WTC11 (cell line): ENCODE measurements at regions not wholly inside any gene's neighbourhood (a gene's known extent, or its start where the extent isn't known, plus 50 kb on each side); places are given as distances from the start of the nearest gene placed in this dataset.

Experiments
- ATAC-seq: fragments of 200-7000 bp; cut with Tn5 transposase; 2 replicates; pipeline ENCODE4 v1.10.0; 2021; ENCODE audit warnings: mild to moderate bottlenecking, moderate library complexity
- CTCF ChIA-PET: fragments of 300-600 bp; sonication (Branson Sonifier 250); formaldehyde crosslinking; loops from one replicate; lab custom pipeline; 2021; ENCODE audit warnings: antibody characterized with exemption; lab: Charles Lee
- POLR2A ChIA-PET: fragments of 350-600 bp; sonication (Branson Sonifier 250); formaldehyde crosslinking; loops from one replicate; lab custom pipeline; 2021; ENCODE audit warnings: antibody characterized with exemption; lab: Charles Lee
- DNase-seq: peaks from one replicate; pipeline ENCODE4 v3.0.0; 2021; ENCODE audit warnings: low spot score
- H3K27ac Mint-ChIP-seq: 2 replicates; pipeline ENCODE4 v1.8.0; 2021; ENCODE audit warnings: mixed read lengths
- H3K27me3 Mint-ChIP-seq: 2 replicates; pipeline ENCODE4 v1.8.0; 2021; ENCODE audit warnings: low read depth, mild to moderate bottlenecking, moderate library complexity, mixed read lengths
- H3K36me3 Mint-ChIP-seq: 2 replicates; pipeline ENCODE4 v1.8.0; 2021; ENCODE audit warnings: mixed read lengths
- H3K4me1 Mint-ChIP-seq: 2 replicates; pipeline ENCODE4 v1.8.0; 2022; ENCODE audit warnings: mixed read lengths
- H3K4me3 Mint-ChIP-seq: 2 replicates; pipeline ENCODE4 v1.8.0; 2021; ENCODE audit warnings: mild to moderate bottlenecking, moderate library complexity, mixed read lengths
- H3K9me3 Mint-ChIP-seq: 2 replicates; pipeline ENCODE4 v1.8.0; 2021; ENCODE audit warnings: mixed read lengths
- ATF2 ChIP-seq: sonication (generic); formaldehyde crosslinking; IDR thresholded peaks from 2 replicates; pipeline ENCODE4 v1.8.1; 2022; ENCODE audit warnings: low read depth, missing genetic modification reagents, borderline replicate concordance
- E2F1 ChIP-seq: sonication (generic); formaldehyde crosslinking; IDR thresholded peaks from 2 replicates; pipeline ENCODE4 v1.8.0; 2022; ENCODE audit warnings: mild to moderate bottlenecking, missing genetic modification reagents
- E2F4 ChIP-seq: sonication (generic); formaldehyde crosslinking; IDR thresholded peaks from 2 replicates; pipeline ENCODE4 v1.8.1; 2022; ENCODE audit warnings: low read depth, mild to moderate bottlenecking, moderate library complexity, missing genetic modification reagents, borderline replicate concordance
- E2F5 ChIP-seq: sonication (generic); formaldehyde crosslinking; IDR thresholded peaks from 2 replicates; pipeline ENCODE4 v1.8.1; 2022; ENCODE audit warnings: mild to moderate bottlenecking, moderate library complexity, missing genetic modification reagents
- KAT7 ChIP-seq: sonication (generic); formaldehyde crosslinking; IDR thresholded peaks from 2 replicates; pipeline ENCODE4 v1.8.1; 2023; ENCODE audit warnings: missing genetic modification reagents, mild to moderate bottlenecking, borderline replicate concordance
- MYBL2 ChIP-seq: sonication (generic); formaldehyde crosslinking; IDR thresholded peaks from 2 replicates; pipeline ENCODE4 v1.8.1; 2023; ENCODE audit warnings: mild to moderate bottlenecking, moderate library complexity, missing genetic modification reagents
- NFYB ChIP-seq: sonication (generic); formaldehyde crosslinking; conservative IDR thresholded peaks from 2 replicates; pipeline ENCODE4 v1.8.0; 2022; ENCODE audit warnings: low read depth, missing genetic modification reagents
- NR3C1 ChIP-seq: sonication (generic); formaldehyde crosslinking; conservative IDR thresholded peaks from 2 replicates; pipeline ENCODE4 v1.8.1; 2023; ENCODE audit warnings: low read depth, mild to moderate bottlenecking, missing genetic modification reagents
- OVOL2 ChIP-seq: fragments of 250-450 bp; sonication (Bioruptor Pico); IDR thresholded peaks from 2 replicates; pipeline ENCODE4 v1.9.0; 2021; ENCODE audit warnings: mild to moderate bottlenecking, borderline replicate concordance
- SMAD4 ChIP-seq: sonication (generic); formaldehyde crosslinking; IDR thresholded peaks from 2 replicates; pipeline ENCODE4 v1.8.0; 2022; ENCODE audit warnings: mild to moderate bottlenecking, missing genetic modification reagents
- SOX15 ChIP-seq: fragments of 250-450 bp; sonication (Bioruptor Pico); IDR thresholded peaks from 2 replicates; pipeline ENCODE4 v1.9.0; 2021; ENCODE audit warnings: mild to moderate bottlenecking
- STAT6 ChIP-seq: sonication (generic); formaldehyde crosslinking; conservative IDR thresholded peaks from 2 replicates; pipeline ENCODE4 v1.8.1; 2023; ENCODE audit warnings: mild to moderate bottlenecking, low read depth, missing genetic modification reagents, moderate library complexity
- TCF7 ChIP-seq: sonication (generic); formaldehyde crosslinking; IDR thresholded peaks from 2 replicates; pipeline ENCODE4 v1.8.0; 2022; ENCODE audit warnings: mild to moderate bottlenecking, low read depth, missing genetic modification reagents, moderate library complexity
- TEAD4 ChIP-seq: sonication (generic); formaldehyde crosslinking; IDR thresholded peaks from 2 replicates; pipeline ENCODE4 v1.8.0; 2022; ENCODE audit warnings: mild to moderate bottlenecking, missing genetic modification reagents
- TP53 ChIP-seq: sonication (generic); formaldehyde crosslinking; IDR thresholded peaks from 2 replicates; pipeline ENCODE4 v1.8.1; 2023; ENCODE audit warnings: mild to moderate bottlenecking, missing genetic modification reagents
- USF2 ChIP-seq: sonication (generic); formaldehyde crosslinking; IDR thresholded peaks from 2 replicates; pipeline ENCODE4 v1.8.1; 2023; ENCODE audit warnings: mild to moderate bottlenecking, missing genetic modification reagents, moderate library complexity
- ZBTB21 ChIP-seq: sonication (generic); formaldehyde crosslinking; IDR thresholded peaks from 2 replicates; pipeline ENCODE4 v1.8.1; 2023; ENCODE audit warnings: mild to moderate bottlenecking, missing genetic modification reagents, borderline replicate concordance
- ZNF232 ChIP-seq: sonication (generic); formaldehyde crosslinking; IDR thresholded peaks from 2 replicates; pipeline ENCODE4 v1.8.0; 2022; ENCODE audit warnings: mild to moderate bottlenecking, missing genetic modification reagents
- ZNF263 ChIP-seq: sonication (generic); formaldehyde crosslinking; IDR thresholded peaks from 2 replicates; pipeline ENCODE4 v1.8.1; 2022; ENCODE audit warnings: low read depth, mild to moderate bottlenecking, moderate library complexity, missing genetic modification reagents
- ZNF671 ChIP-seq: fragments of 250-450 bp; sonication (Bioruptor Pico); IDR thresholded peaks from 2 replicates; pipeline ENCODE4 v1.8.0; 2021; ENCODE audit warnings: mild to moderate bottlenecking

- Mint-ChIP-seq H3K27ac (no peak overlapping the region), H3K4me1 (peaks cover 8% of the 10 kb centered on the region), H3K9me3 (no peaks in the 10 kb centered on the region), H3K36me3 (no peaks in the 10 kb centered on the region), H3K27me3 (no peaks in the 10 kb centered on the region), H3K4me3 (no peak overlapping the region)
- POLR2A ChIA-PET: interaction anchor here (0.5 kb wide), 1 partner anchor 111 kb away, joined by 3 read pairs; no protein-coding TSS in a partner anchor
- ATAC-seq (no peak), DNase-seq (no peak)
- CTCF ChIA-PET: no interaction called here
- no peak for TF ChIP-seq NR3C1 (CRISPR knock-in tag)
- TF ChIP-seq E2F1: no peak
These were observed 384.5 kb upstream of the DCN start for GRCh38 chr12:91567100-91567485.

GRCh38 chr12:91566328-91567099 lies 383.9 kb upstream of the DCN start:
- no peaks in the 10 kb centered on the region for H3K27me3 Mint-ChIP-seq
- no peaks in the 10 kb centered on the region for H3K36me3 Mint-ChIP-seq
- TF ChIP-seq NFYB (CRISPR knock-in tag) (no peak), E2F5 (CRISPR knock-in tag) (no peak), USF2 (CRISPR knock-in tag) (no peak), TCF7 (CRISPR knock-in tag) (no peak), OVOL2 (no peak), TEAD4 (CRISPR knock-in tag) (no peak), ATF2 (no peak), STAT6 (CRISPR knock-in tag) (no peak), ZNF671 (CRISPR knock-in tag) (no peak), SMAD4 (CRISPR knock-in tag) (no peak), E2F1 (no peak)
- no peak overlapping the region for H3K27ac Mint-ChIP-seq
- ChIA-PET POLR2A (interaction anchor here (0.5 kb wide), 1 partner anchor 110 kb away, joined by 3 read pairs; no protein-coding TSS in a partner anchor), CTCF (no interaction called here)
- no peak for DNase-seq
- no peak for ATAC-seq
- peaks cover 8% of the 10 kb centered on the region for H3K4me1 Mint-ChIP-seq
- no peak overlapping the region for H3K4me3 Mint-ChIP-seq
- H3K9me3 Mint-ChIP-seq: no peaks in the 10 kb centered on the region

- TF ChIP-seq ZBTB21 (CRISPR knock-in tag) (no peak), E2F4 (CRISPR knock-in tag) (no peak), MYBL2 (CRISPR knock-in tag) (no peak), SOX15 (CRISPR knock-in tag) (no peak), ZNF263 (CRISPR knock-in tag) (no peak), ZNF232 (CRISPR knock-in tag) (no peak), KAT7 (CRISPR knock-in tag) (no peak), TP53 (CRISPR knock-in tag) (no peak)
These were observed 383.2 kb upstream of the DCN start for GRCh38 chr12:91565846-91566245.

More at GRCh38 chr12:91565846-91566245, 383.2 kb upstream of the DCN start:
- DNase-seq (no peak), ATAC-seq (no peak)
- H3K27me3 Mint-ChIP-seq: no peaks in the 10 kb centered on the region
- H3K9me3 Mint-ChIP-seq: no peaks in the 10 kb centered on the region
- ChIA-PET POLR2A (no interaction called here), CTCF (no interaction called here)
- H3K36me3 Mint-ChIP-seq: no peaks in the 10 kb centered on the region
- H3K27ac Mint-ChIP-seq: no peak overlapping the region
- peaks cover 8% of the 10 kb centered on the region for H3K4me1 Mint-ChIP-seq
- H3K4me3 Mint-ChIP-seq: no peak overlapping the region
